Neuronal stem cell (in vitro differentiated cells): ENCODE measurements at regions not wholly inside any gene's neighbourhood (a gene's known extent, or its start where the extent isn't known, plus 50 kb on each side); places are given as distances from the start of the nearest gene placed in this dataset.

Experiments
- DNase-seq: peaks from one replicate; pipeline ENCODE4 v3.0.0-alpha.2; 2013; ENCODE audit warnings: low spot score
- H2AFZ ChIP-seq: one replicate; pipeline ENCODE4 v1.6.1; 2013; ENCODE audit warnings: mild to moderate bottlenecking, low read length, inconsistent platforms
- H2AK5ac ChIP-seq: 2 replicates; pipeline ENCODE4 v1.6.1; 2013; ENCODE audit warnings: low read depth, mild to moderate bottlenecking, inconsistent platforms, low read length, moderate library complexity, mixed read lengths
- H2BK120ac ChIP-seq: 2 replicates; pipeline ENCODE4 v1.6.1; 2013; ENCODE audit warnings: low read depth, mild to moderate bottlenecking, inconsistent platforms, low read length, moderate library complexity, mixed read lengths
- H2BK12ac ChIP-seq: one replicate; pipeline ENCODE4 v1.6.1; 2013; ENCODE audit warnings: low read length, inconsistent platforms
- H2BK15ac ChIP-seq: 2 replicates; pipeline ENCODE4 v1.6.1; 2013; ENCODE audit warnings: mild to moderate bottlenecking, low read length, inconsistent platforms, mixed read lengths
- H2BK5ac ChIP-seq: one replicate; pipeline ENCODE4 v1.6.1; 2013; ENCODE audit warnings: inconsistent platforms, mild to moderate bottlenecking, low read length, moderate library complexity
- H3K14ac ChIP-seq: one replicate; pipeline ENCODE4 v1.6.1; 2013; ENCODE audit warnings: low read length, inconsistent platforms
- H3K18ac ChIP-seq: 2 replicates; pipeline ENCODE4 v1.6.1; 2013; ENCODE audit warnings: low read length, inconsistent platforms
- H3K23ac ChIP-seq: 2 replicates; pipeline ENCODE4 v1.6.1; 2013; ENCODE audit warnings: low read depth, mild to moderate bottlenecking, mixed read lengths, low read length, inconsistent platforms; ENCODE audit not compliant: poor library complexity
- H3K27ac ChIP-seq: replicated peaks from 3 replicates; pipeline ENCODE4 v1.5.1; 2013; ENCODE audit warnings: low read length, inconsistent platforms
- H3K27me3 ChIP-seq, 3 experiments: 2 replicates each; pipeline ENCODE4 v1.6.1; 2013; ENCODE audit warnings: low read length in 3 of 3, mild to moderate bottlenecking in 2 of 3, inconsistent platforms in 1 of 3, low read depth in 1 of 3, mixed read lengths in 1 of 3, moderate library complexity in 1 of 3; ENCODE audit not compliant: control insufficient read depth in 3 of 3, insufficient read depth in 3 of 3
- H3K36me3 ChIP-seq, 2 donors: replicated peaks in 1 of 2; 2 replicates each; pipeline ENCODE4 v1.6.1; 2013; ENCODE audit warnings: low read length in 2 of 2; ENCODE audit not compliant: control insufficient read depth in 2 of 2, insufficient read depth in 2 of 2
- H3K4ac ChIP-seq: 2 replicates; pipeline ENCODE4 v1.6.1; 2013; ENCODE audit warnings: inconsistent platforms, mild to moderate bottlenecking, low read length, moderate library complexity
- H3K4me1 ChIP-seq, 2 donors: 1 replicate in 1 of 2; 2 replicates in 1 of 2; pipeline ENCODE4 v1.6.1; 2013; ENCODE audit warnings: low read length in 2 of 2, low read depth in 1 of 2; ENCODE audit not compliant: control insufficient read depth in 2 of 2, insufficient read depth in 1 of 2
- H3K4me2 ChIP-seq: one replicate; pipeline ENCODE4 v1.6.1; 2013; ENCODE audit warnings: mild to moderate bottlenecking, low read length, inconsistent platforms; ENCODE audit not compliant: insufficient read depth, poor library complexity, severe bottlenecking
- H3K4me3 ChIP-seq, 2 donors: 2 replicates each; pipeline ENCODE4 v1.5.1; 2013; ENCODE audit warnings: low read length in 2 of 2, mild to moderate bottlenecking in 2 of 2, inconsistent platforms in 1 of 2, moderate library complexity in 1 of 2
- H3K79me1 ChIP-seq: one replicate; pipeline ENCODE4 v1.6.1; 2013; ENCODE audit warnings: low read depth, mild to moderate bottlenecking, inconsistent platforms, low read length, moderate library complexity
- H3K9ac ChIP-seq: one replicate; pipeline ENCODE4 v1.6.1; 2013; ENCODE audit warnings: mild to moderate bottlenecking, low read depth, low read length, inconsistent platforms; ENCODE audit not compliant: poor library complexity
- H3K9me3 ChIP-seq, 2 donors: replicated peaks in 1 of 2; 2 replicates each; pipeline versions ENCODE3 to v1.6.1; 2013; ENCODE audit warnings: low read length in 2 of 2, mild to moderate bottlenecking in 2 of 2, inconsistent platforms in 1 of 2, low read depth in 1 of 2, mixed read lengths in 1 of 2, moderate library complexity in 1 of 2; ENCODE audit not compliant: control insufficient read depth in 2 of 2, insufficient read depth in 1 of 2
- H4K8ac ChIP-seq: one replicate; pipeline ENCODE4 v1.6.1; 2013; ENCODE audit warnings: low read depth, mild to moderate bottlenecking, inconsistent platforms, low read length, moderate library complexity
- H4K91ac ChIP-seq: one replicate; pipeline ENCODE4 v1.6.1; 2013; ENCODE audit warnings: low read length, low read depth, mild to moderate bottlenecking, inconsistent platforms; ENCODE audit not compliant: poor library complexity
- whole genome bisulfite sequencing, 2 donors: extraction: QIAGEN DNeasy Blood & Tissue Kit; methylation state at CpG; one replicate each; pipeline ENCODE4 v1.1.7; 2013; ENCODE audit warnings: missing lambda C conversion rate in 2 of 2, mixed read lengths in 1 of 2; ENCODE audit not compliant: insufficient read length in 2 of 2, insufficient replicate concordance in 1 of 2; ENCODE audit errors: extremely low coverage in 2 of 2; 5-methylcytosine and 5-hydroxymethylcytosine counted together

- H3K14ac ChIP-seq: no peak overlapping the region
- H2AFZ ChIP-seq: peak overlapping the region; percentile 20
- H2BK5ac ChIP-seq: peak overlapping the region; percentile 78
- H3K9me3 ChIP-seq: no peaks in the 10 kb centered on the region
- H2BK12ac ChIP-seq: no peak overlapping the region
- H3K9ac ChIP-seq: no peak overlapping the region
- no peak overlapping the region for H4K8ac ChIP-seq
- H3K4me1 ChIP-seq: peaks cover 5 to 9% of the 10 kb centered on the region in 2 donors
- no peak overlapping the region for H3K27ac ChIP-seq
- H3K27me3 ChIP-seq: no peaks in the 10 kb centered on the region
- no peak for DNase-seq
- H3K4me3 ChIP-seq: no peak overlapping the region
- no peak overlapping the region for H3K4me2 ChIP-seq
- H3K18ac ChIP-seq: no peak overlapping the region
- H2BK15ac ChIP-seq: no peak overlapping the region
- H3K23ac ChIP-seq: no peak overlapping the region
- H3K79me1 ChIP-seq: no peaks in the 10 kb centered on the region
- no peak overlapping the region for H3K4ac ChIP-seq
- H2BK120ac ChIP-seq: no peak overlapping the region
- H3K36me3 ChIP-seq: no peaks in the 10 kb centered on the region
- H2AK5ac ChIP-seq: no peak overlapping the region
- H4K91ac ChIP-seq: no peak overlapping the region
- no CpG with 5 or more reads among the region's 2 CpGs for WGBS, 2 donors
Observed at GRCh38 chr5:2388571-2388970, 362.9 kb downstream of the IRX2 start.

- peak overlapping the region; percentile 47 for H2BK15ac ChIP-seq
- no peaks in the 10 kb centered on the region for H3K79me1 ChIP-seq
- no peak overlapping the region for H4K91ac ChIP-seq
- DNase-seq: no peak
- no peak overlapping the region for H3K9ac ChIP-seq
- peak overlapping the region; percentile 50 for H3K14ac ChIP-seq
- no peaks in the 10 kb centered on the region for H3K36me3 ChIP-seq
- peaks cover 10 to 15% of the 10 kb centered on the region in 2 donors for H3K4me1 ChIP-seq
- no peaks in the 10 kb centered on the region for H3K9me3 ChIP-seq
- peak overlapping the region; percentile 64 for H2BK120ac ChIP-seq
- no peak overlapping the region for H3K4me3 ChIP-seq
- peak overlapping the region; percentile 6 for H2AK5ac ChIP-seq
- peak overlapping the region; percentile 36 for H2AFZ ChIP-seq
- H2BK12ac ChIP-seq: no peak overlapping the region
- H3K4me2 ChIP-seq: no peak overlapping the region
- H3K27ac ChIP-seq: no peak overlapping the region
- peak overlapping the region; percentile 77 for H3K18ac ChIP-seq
- no CpG with 5 or more reads among the region's 29 CpGs for WGBS, 2 donors
- no peaks in the 10 kb centered on the region for H3K27me3 ChIP-seq
- no peak overlapping the region for H3K23ac ChIP-seq
- H4K8ac ChIP-seq: no peak overlapping the region
- H2BK5ac ChIP-seq: peak overlapping the region; percentile 78
- no peak overlapping the region for H3K4ac ChIP-seq
Observed at GRCh38 chr5:2387634-2388325, 363.7 kb downstream of the IRX2 start.

GRCh38 chr5:2387250-2387633 is 364.2 kb downstream of the IRX2 start:
- Histone ChIP-seq H3K27ac (no peak overlapping the region), H2AK5ac (peak overlapping the region; percentile 6), H2BK120ac (peak overlapping the region; percentile 64), H3K36me3 (no peaks in the 10 kb centered on the region), H2BK12ac (no peak overlapping the region), H4K8ac (no peak overlapping the region), H3K4ac (no peak overlapping the region), H2AFZ (peak overlapping the region; percentile 36), H3K27me3 (no peaks in the 10 kb centered on the region), H3K9me3 (no peaks in the 10 kb centered on the region), H3K14ac (no peak overlapping the region), H3K4me1 (peaks cover 10 to 15% of the 10 kb centered on the region in 2 donors), H2BK5ac (peak overlapping the region; percentile 78), H2BK15ac (peak overlapping the region; percentile 47), H3K79me1 (no peaks in the 10 kb centered on the region), H3K4me2 (no peak overlapping the region), H3K9ac (no peak overlapping the region), H3K18ac (peak overlapping the region; percentile 77), H3K23ac (no peak overlapping the region), H4K91ac (no peak overlapping the region), H3K4me3 (no peak overlapping the region)
- no CpG with 5 or more reads among the region's 11 CpGs for WGBS, 2 donors
- no peak for DNase-seq

- Histone ChIP-seq H3K27ac (no peak overlapping the region), H3K9me3 (no peaks in the 10 kb centered on the region), H3K36me3 (no peaks in the 10 kb centered on the region), H3K4me3 (no peak overlapping the region), H2BK15ac (no peak overlapping the region), H3K9ac (no peak overlapping the region), H2BK5ac (no peak overlapping the region), H3K4ac (no peak overlapping the region), H3K18ac (no peak overlapping the region), H4K91ac (no peak overlapping the region), H3K4me2 (no peak overlapping the region), H3K4me1 (peaks cover 8 to 15% of the 10 kb centered on the region in 2 donors), H3K79me1 (no peaks in the 10 kb centered on the region), H2AK5ac (no peak overlapping the region), H3K27me3 (no peaks in the 10 kb centered on the region), H2BK120ac (no peak overlapping the region), H3K23ac (no peak overlapping the region), H2AFZ (no peak overlapping the region), H4K8ac (no peak overlapping the region), H2BK12ac (no peak overlapping the region), H3K14ac (no peak overlapping the region)
- no peak for DNase-seq
- no CpG with 5 or more reads among the region's 3 CpGs for WGBS, 2 donors
Observed at GRCh38 chr5:2385818-2386217, 365.7 kb downstream of the IRX2 start.
